HepG2 (cell line): ENCODE measurements at regions not wholly inside any gene's neighbourhood (a gene's known extent, or its start where the extent isn't known, plus 50 kb on each side); places are given as distances from the start of the nearest gene placed in this dataset.

ENCODE experiments used
- ATAC-seq: fragments of 200-7000 bp; cut with Tn5 transposase; 3 replicates; pipeline ENCODE4 v1.9.1; 2020; ENCODE audit warnings: mild to moderate bottlenecking, moderate library complexity
- BruUV-seq: library from RNA; stranded (reverse); fragments of 400-500 nt; replicated peaks from 2 replicates; lab custom pipeline; 2021; lab: Mats Ljungman, UMichigan
- CTCF ChIA-PET: fragments of 300-600 bp; formaldehyde crosslinking; extraction: SDS; loops from one replicate; lab custom pipeline; 2021; ENCODE audit warnings: low total read pairs, inconsistent platforms, low intra/inter-chr PET ratio; lab: Yijun Ruan, JAX
- POLR2A ChIA-PET: fragments of 350-600 bp; sonication (Branson Sonifier 250); formaldehyde crosslinking; loops from one replicate; lab custom pipeline; 2020; ENCODE audit warnings: antibody characterized with exemption, inconsistent platforms; lab: Yijun Ruan, JAX
- DNase-seq: peaks from one replicate; pipeline ENCODE4 v3.0.0-alpha.2; 2015; ENCODE audit warnings: low spot score
- FAIRE-seq: peaks from 3 replicates; lab custom pipeline; 2011; peaks lifted over from hg19 to GRCh38; lab: Jason Lieb, UNC
- H2AFZ ChIP-seq: one replicate; pipeline ENCODE4 v1.6.1; 2011; ENCODE audit warnings: low read length, inconsistent platforms
- H3K27ac ChIP-seq: fragments of 300-600 bp; 3 replicates; pipeline ENCODE4 v1.8.0; 2011; ENCODE audit warnings: mixed run types, mild to moderate bottlenecking, mixed read lengths, low read length, inconsistent platforms; ENCODE audit not compliant: insufficient read depth; ENCODE audit errors: extremely low read length
- H3K27me3 ChIP-seq, 2 experiments: fragments of 200-600 bp in 1 of 2; 2 replicates in 1 of 2; 3 replicates in 1 of 2; pipeline versions ENCODE4 v1.6.0 to v1.8.0; 2011; ENCODE audit warnings: low read length in 2 of 2, mild to moderate bottlenecking in 2 of 2, moderate library complexity in 2 of 2, inconsistent platforms in 1 of 2; ENCODE audit not compliant: insufficient read depth in 2 of 2, control insufficient read depth in 1 of 2
- H3K36me3 ChIP-seq, 2 experiments: fragments of 200-600 bp in 1 of 2; replicated peaks in 1 of 2; 2 replicates in 1 of 2; 3 replicates in 1 of 2; pipeline versions ENCODE4 v1.5.1 to v1.8.0; 2011; ENCODE audit warnings: low read length in 2 of 2, inconsistent platforms in 1 of 2; ENCODE audit not compliant: insufficient read depth in 2 of 2, control insufficient read depth in 1 of 2
- H3K4me1 ChIP-seq: 2 replicates; pipeline ENCODE4 v1.5.1; 2012; ENCODE audit warnings: low read length, inconsistent platforms; ENCODE audit not compliant: insufficient read depth
- H3K4me2 ChIP-seq: 2 replicates; pipeline ENCODE4 v1.6.0; 2011; ENCODE audit warnings: low read depth, low read length, inconsistent platforms
- H3K4me3 ChIP-seq, 3 experiments: fragments of 200-600 bp in 1 of 3; sonication (generic), shearing (Covaris generic) in 1 of 3; replicated peaks in 1 of 3; 2 replicates each; pipeline ENCODE4 v1.5.1; 2011 to 2016; ENCODE audit warnings: low read length in 3 of 3, inconsistent platforms in 2 of 3, low read depth in 2 of 3, mild to moderate bottlenecking in 2 of 3, control low read depth in 1 of 3, mixed read lengths in 1 of 3; ENCODE audit not compliant: insufficient read depth in 1 of 3
- H3K79me2 ChIP-seq: one replicate; pipeline ENCODE4 v1.6.1; 2011; ENCODE audit warnings: low read length, inconsistent platforms; ENCODE audit not compliant: insufficient read depth
- H3K9ac ChIP-seq: 2 replicates; pipeline ENCODE4 v1.6.0; 2011; ENCODE audit warnings: mild to moderate bottlenecking, low read depth, low read length, inconsistent platforms; ENCODE audit not compliant: insufficient read depth
- H3K9me3 ChIP-seq: 2 replicates; pipeline ENCODE4 v1.5.1; 2012; ENCODE audit warnings: mild to moderate bottlenecking, low read length
- H4K20me1 ChIP-seq: 2 replicates; pipeline ENCODE4 v1.6.0; 2011; ENCODE audit warnings: inconsistent platforms, mild to moderate bottlenecking, low read length, moderate library complexity; ENCODE audit not compliant: insufficient read depth
- ATRX ChIP-seq: sonication (generic); formaldehyde crosslinking; IDR thresholded peaks from 2 replicates; pipeline ENCODE4 v1.4.0; 2020; ENCODE audit warnings: missing genetic modification reagents, borderline replicate concordance
- CHCHD3 ChIP-seq: sonication (generic); formaldehyde crosslinking; IDR thresholded peaks from 2 replicates; pipeline ENCODE4 v1.8.0; 2022; ENCODE audit warnings: mild to moderate bottlenecking, missing genetic modification reagents, moderate library complexity
- ETV5 ChIP-seq: IDR thresholded peaks from 2 replicates; pipeline ENCODE4 v1.6.1; 2018; ENCODE audit warnings: missing biosample characterization, missing genetic modification reagents, inconsistent platforms, borderline replicate concordance
- GLI4 ChIP-seq: sonication (generic); formaldehyde crosslinking; IDR thresholded peaks from 2 replicates; pipeline ENCODE4 v1.5.1; 2020; ENCODE audit warnings: missing genetic modification reagents, mild to moderate bottlenecking, moderate library complexity, borderline replicate concordance
- MZF1 ChIP-seq: sonication (generic); formaldehyde crosslinking; IDR thresholded peaks from 2 replicates; pipeline ENCODE4 v1.8.1; 2023; ENCODE audit warnings: mild to moderate bottlenecking, missing genetic modification reagents, borderline replicate concordance
- NCOA2 ChIP-seq: sonication (generic); formaldehyde crosslinking; IDR thresholded peaks from 2 replicates; pipeline ENCODE4 v1.8.0; 2022; ENCODE audit warnings: inconsistent platforms
- NFKB2 ChIP-seq: sonication (generic); formaldehyde crosslinking; IDR thresholded peaks from 2 replicates; pipeline ENCODE4 v1.4.0; 2020; ENCODE audit warnings: missing genetic modification reagents, borderline replicate concordance
- PRMT3 ChIP-seq: sonication (generic); formaldehyde crosslinking; IDR thresholded peaks from 2 replicates; pipeline ENCODE4 v1.8.1; 2022; ENCODE audit warnings: low read depth, mild to moderate bottlenecking, moderate library complexity, missing genetic modification reagents, borderline replicate concordance
- SAP130 ChIP-seq: IDR thresholded peaks from 2 replicates; pipeline ENCODE4 v1.6.1; 2016; ENCODE audit warnings: low read depth
- SP1 ChIP-seq, 2 experiments: fragments of 450-650 bp in 1 of 2; sonication (generic) in 1 of 2; formaldehyde crosslinking in 1 of 2; IDR thresholded peaks; 2 replicates each; pipeline versions ENCODE4 v1.4.0 to v1.6.1; 2016 to 2020; ENCODE audit warnings: missing genetic modification reagents in 1 of 2
- SRSF4 ChIP-seq: fragments of 200-400 bp; formaldehyde crosslinking; IDR thresholded peaks from one replicate; pipeline ENCODE4 v1.6.1; 2018; ENCODE audit warnings: mild to moderate bottlenecking, low read depth, low read length, moderate library complexity; ENCODE audit not compliant: poor library complexity, severe bottlenecking
- TEAD3 ChIP-seq: optimal IDR thresholded peaks from 2 replicates; pipeline ENCODE3; 2016; ENCODE audit warnings: borderline replicate concordance
- TRIM24 ChIP-seq: sonication (generic); formaldehyde crosslinking; IDR thresholded peaks from 2 replicates; pipeline ENCODE4 v1.8.0; 2022; ENCODE audit warnings: mild to moderate bottlenecking, missing genetic modification reagents
- ZBTB4 ChIP-seq: sonication (generic); formaldehyde crosslinking; IDR thresholded peaks from 2 replicates; pipeline ENCODE4 v1.4.0; 2020; ENCODE audit warnings: missing genetic modification reagents, mild to moderate bottlenecking, borderline replicate concordance
- ZBTB7B ChIP-seq: sonication (generic); formaldehyde crosslinking; IDR thresholded peaks from 2 replicates; pipeline ENCODE4 v1.4.0; 2020; ENCODE audit warnings: missing genetic modification reagents
- ZNF850 ChIP-seq: sonication (generic); formaldehyde crosslinking; conservative IDR thresholded peaks from 2 replicates; pipeline ENCODE4 v1.9.0; 2021; ENCODE audit warnings: mild to moderate bottlenecking, missing genetic modification reagents
- WGBS: methylation state at CpG from one replicate; pipeline ENCODE4 v1.1.6; 2017; ENCODE audit warnings: low lambda C conversion rate; 5-methylcytosine and 5-hydroxymethylcytosine counted together
- in situ Hi-C: cut with HindIII; loops from 2 replicates; pipeline ENCODE4 v1.10.0; 2017; ENCODE audit warnings: low pct_unique_long_range_greater_than_20kb; ENCODE audit not compliant: extremely low pct_ligation_motif_present
- intact Hi-C: fragments of 100-400 bp; cut with micrococcal nuclease; formaldehyde crosslinking; loops from one replicate; pipeline ENCODE4 v1.10.0; 2022; ENCODE audit not compliant: unreplicated experiment
- TF ChIP-seq, protein P1 (sequence below): sonication (generic); formaldehyde crosslinking; IDR thresholded peaks from 2 replicates; pipeline ENCODE4 v1.5.1; 2020; ENCODE audit warnings: missing genetic modification reagents, mild to moderate bottlenecking, borderline replicate concordance
- TF ChIP-seq, protein P2 (sequence below): IDR thresholded peaks from 2 replicates; pipeline ENCODE4 v1.6.1; 2012; ENCODE audit warnings: inconsistent platforms

GRCh38 chr12:126389961-126390360, 1324.7 kb downstream of the AACS start:
- Histone ChIP-seq H3K4me3 (no peak overlapping the region), H3K27me3 (no peaks in the 10 kb centered on the region), H3K36me3 (no peaks in the 10 kb centered on the region), H3K4me2 (no peak overlapping the region), H3K4me1 (no peaks in the 10 kb centered on the region), H3K9ac (no peak overlapping the region)
- no peak for ATAC-seq
- FAIRE-seq: no peak
- intact Hi-C loops: no loop called here
- CTCF ChIA-PET: no interaction called here
- TF ChIP-seq SRSF4 (no peak), NFKB2 (CRISPR knock-in tag) (no peak), NCOA2 (no peak), PRMT3 (CRISPR knock-in tag) (no peak), MZF1 (CRISPR knock-in tag) (no peak), ZBTB4 (CRISPR knock-in tag) (no peak), ZBTB7B (CRISPR knock-in tag) (no peak), ETV5 (CRISPR knock-in tag) (no peak), CHCHD3 (no peak), SAP130 (no peak), ZNF850 (CRISPR knock-in tag) (no peak), ATRX (CRISPR knock-in tag) (no peak), GLI4 (CRISPR knock-in tag) (no peak), TRIM24 (no peak), SP1 (IDR thresholded peaks at IDR 0.05) (no peak), SP1 (CRISPR knock-in tag; IDR thresholded peaks at IDR 0.05) (no peak), TEAD3 (CRISPR knock-in tag) (no peak)
- TF ChIP-seq, protein P1, sequence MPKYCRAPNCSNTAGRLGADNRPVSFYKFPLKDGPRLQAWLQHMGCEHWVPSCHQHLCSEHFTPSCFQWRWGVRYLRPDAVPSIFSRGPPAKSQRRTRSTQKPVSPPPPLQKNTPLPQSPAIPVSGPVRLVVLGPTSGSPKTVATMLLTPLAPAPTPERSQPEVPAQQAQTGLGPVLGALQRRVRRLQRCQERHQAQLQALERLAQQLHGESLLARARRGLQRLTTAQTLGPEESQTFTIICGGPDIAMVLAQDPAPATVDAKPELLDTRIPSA (CRISPR knock-in tag): no peak
- TF ChIP-seq, protein P2, sequence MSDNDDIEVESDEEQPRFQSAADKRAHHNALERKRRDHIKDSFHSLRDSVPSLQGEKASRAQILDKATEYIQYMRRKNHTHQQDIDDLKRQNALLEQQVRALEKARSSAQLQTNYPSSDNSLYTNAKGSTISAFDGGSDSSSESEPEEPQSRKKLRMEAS: no peak
- TF ChIP-seq, all 625 proteins: peak for 0
- POLR2A ChIA-PET: no interaction called here
- WGBS: 23% methylated on average over 5 of the region's 5 CpGs
- no peak overlapping the region for H2AFZ ChIP-seq
- H3K9me3 ChIP-seq: peaks cover 92% of the 10 kb centered on the region
- H4K20me1 ChIP-seq: no peaks in the 10 kb centered on the region
- in situ Hi-C loops: no loop called here
- BruUV-seq: no TSS peak
- H3K79me2 ChIP-seq: no peaks in the 10 kb centered on the region
- no peak overlapping the region for H3K27ac ChIP-seq
- no peak for DNase-seq
